ENCODE measurements at regions not wholly inside any gene's neighbourhood (a gene's known extent, or its start where the extent isn't known, plus 50 kb on each side); places are given as distances from the start of the nearest gene placed in this dataset.
"Not testable (repeated sequence)": the region's sequence is repeated elsewhere in the genome, so short reads cannot be mapped to it uniquely, and the experiment has no call there.

DNA sequence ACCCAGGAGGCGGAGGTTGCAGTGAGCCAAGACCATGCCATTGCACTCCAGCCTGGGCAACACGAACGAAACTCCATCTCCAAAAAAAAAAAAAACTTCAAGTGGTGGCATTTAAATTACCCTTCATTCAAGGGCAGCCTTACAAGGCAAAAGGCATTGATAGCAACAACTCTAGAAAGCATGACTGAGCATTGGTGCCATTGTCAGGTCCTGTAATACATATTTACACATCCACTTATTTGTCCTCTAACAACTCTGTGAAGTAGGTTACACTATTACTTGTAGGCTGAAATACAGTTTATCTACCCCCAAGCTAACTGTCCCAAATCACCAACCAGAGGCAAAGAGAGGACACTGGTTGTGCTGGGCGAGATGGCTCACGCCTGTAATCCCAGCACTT is 52.7 kb upstream of the LARP1 start:
- TF ChIP-seq, protein P1, sequence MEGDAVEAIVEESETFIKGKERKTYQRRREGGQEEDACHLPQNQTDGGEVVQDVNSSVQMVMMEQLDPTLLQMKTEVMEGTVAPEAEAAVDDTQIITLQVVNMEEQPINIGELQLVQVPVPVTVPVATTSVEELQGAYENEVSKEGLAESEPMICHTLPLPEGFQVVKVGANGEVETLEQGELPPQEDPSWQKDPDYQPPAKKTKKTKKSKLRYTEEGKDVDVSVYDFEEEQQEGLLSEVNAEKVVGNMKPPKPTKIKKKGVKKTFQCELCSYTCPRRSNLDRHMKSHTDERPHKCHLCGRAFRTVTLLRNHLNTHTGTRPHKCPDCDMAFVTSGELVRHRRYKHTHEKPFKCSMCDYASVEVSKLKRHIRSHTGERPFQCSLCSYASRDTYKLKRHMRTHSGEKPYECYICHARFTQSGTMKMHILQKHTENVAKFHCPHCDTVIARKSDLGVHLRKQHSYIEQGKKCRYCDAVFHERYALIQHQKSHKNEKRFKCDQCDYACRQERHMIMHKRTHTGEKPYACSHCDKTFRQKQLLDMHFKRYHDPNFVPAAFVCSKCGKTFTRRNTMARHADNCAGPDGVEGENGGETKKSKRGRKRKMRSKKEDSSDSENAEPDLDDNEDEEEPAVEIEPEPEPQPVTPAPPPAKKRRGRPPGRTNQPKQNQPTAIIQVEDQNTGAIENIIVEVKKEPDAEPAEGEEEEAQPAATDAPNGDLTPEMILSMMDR (IDR thresholded peaks at IDR 0.05; ENCODE audit: control insufficient read depth, extremely low read depth, insufficient read depth), result no peak
- DNase-seq (ENCODE audit: low read depth), result no peak
- no peak overlapping the region for H3K4me3 ChIP-seq (ENCODE audit: low read depth, low read length)

DNA sequence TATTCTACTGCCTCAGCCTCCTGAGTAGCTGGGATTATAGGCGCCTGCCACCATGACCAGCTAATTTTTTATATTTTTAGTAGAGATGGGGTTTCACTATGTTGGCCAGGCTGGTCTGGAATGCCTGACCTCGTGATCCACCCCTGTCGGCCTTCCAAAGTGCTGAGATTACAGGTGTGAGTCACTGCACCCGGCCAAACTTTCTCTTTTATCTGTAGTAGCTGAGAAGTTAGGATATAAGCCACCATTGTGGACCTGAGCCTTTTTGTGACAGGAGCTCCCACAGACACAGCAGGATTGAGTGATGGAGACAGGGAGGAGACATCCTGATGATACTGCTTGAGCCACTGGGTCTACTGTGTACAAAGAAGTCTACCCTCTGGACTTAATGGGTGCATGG is 53.5 kb upstream of the LARP1 start:
- not testable (repeated sequence) for H3K4me3 ChIP-seq (ENCODE audit: low read depth, low read length); DNase-seq (ENCODE audit: low read depth)

DNA sequence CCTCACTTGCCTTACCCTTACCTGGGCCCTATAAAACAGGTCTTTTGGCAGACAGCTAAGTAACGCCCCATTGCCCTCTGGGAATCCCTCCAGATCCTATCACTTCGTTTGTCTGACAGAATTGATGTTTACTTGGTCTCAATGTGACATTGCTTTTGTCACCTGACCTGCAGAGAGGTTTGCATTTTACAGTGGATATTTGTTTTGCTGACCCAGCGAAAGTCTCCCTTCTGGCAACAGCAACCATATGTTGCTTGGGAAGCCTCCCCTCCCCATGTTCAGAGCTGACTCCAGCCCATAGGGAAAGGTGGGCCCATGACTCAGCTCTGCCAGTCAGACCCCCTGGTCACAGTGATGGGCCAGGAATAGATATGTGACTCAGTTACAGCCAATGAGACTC is 54.0 kb upstream of the LARP1 start:
- peak; percentile 97 for DNase-seq (ENCODE audit: low read depth)
- no peak overlapping the region for H3K4me3 ChIP-seq (ENCODE audit: low read depth, low read length)
- TF ChIP-seq, protein P1 (IDR thresholded peaks at IDR 0.05; ENCODE audit: control insufficient read depth, extremely low read depth, insufficient read depth), result no peak

DNA sequence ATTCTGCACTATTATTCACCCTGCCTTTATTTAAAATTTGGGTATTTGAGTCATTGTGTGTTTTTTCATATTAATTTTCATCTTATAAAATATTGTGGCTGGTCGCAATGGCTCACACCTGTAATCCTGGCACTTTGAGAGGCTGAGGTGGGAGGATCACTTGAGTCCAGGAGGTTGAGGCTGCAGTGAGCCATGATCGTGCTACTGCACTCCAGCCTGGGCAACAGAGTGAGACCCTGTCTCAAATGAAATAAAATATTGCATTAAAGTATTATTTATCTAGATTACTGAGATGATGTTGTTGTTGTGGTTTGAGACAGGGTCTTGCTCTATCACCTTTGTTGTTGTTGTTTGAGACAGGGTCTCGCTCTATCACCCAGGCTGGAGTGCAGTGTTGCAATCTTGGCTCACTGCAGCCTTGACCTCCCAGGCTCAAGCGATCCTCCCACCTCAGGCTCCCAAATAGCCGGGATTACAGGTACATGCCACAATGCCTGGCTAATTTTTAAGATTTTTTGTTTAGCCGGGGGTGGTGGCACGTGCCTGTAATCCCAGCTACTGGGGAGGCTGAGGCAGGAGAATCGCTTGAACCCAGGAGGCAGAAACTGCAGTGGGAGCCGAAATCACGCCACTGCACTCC is 54.8 kb upstream of the LARP1 start:
- H3K4me3 ChIP-seq (ENCODE audit: low read depth, low read length); DNase-seq (ENCODE audit: low read depth): not testable (repeated sequence)

DNA sequence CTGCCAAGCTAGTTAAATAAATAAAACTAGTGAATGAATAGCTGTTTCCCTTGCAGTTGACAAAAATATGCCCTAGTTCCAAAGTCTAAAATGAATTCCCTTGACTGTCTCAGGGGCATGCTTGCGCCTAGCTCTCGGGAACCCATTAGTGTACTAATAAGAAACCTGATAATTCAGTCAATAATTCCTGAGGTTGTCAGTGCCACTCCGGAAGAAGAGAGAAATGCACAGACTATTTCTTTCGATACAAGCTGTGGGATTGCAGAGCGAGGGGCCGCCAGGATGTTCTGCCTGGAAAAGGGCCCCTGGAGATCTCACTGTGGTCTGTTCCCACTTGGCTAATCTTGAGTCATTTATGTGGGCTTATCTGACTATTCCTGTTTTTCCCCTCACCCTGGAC is 56.4 kb upstream of the LARP1 start:
- TF ChIP-seq, protein P1 (IDR thresholded peaks at IDR 0.05; ENCODE audit: control insufficient read depth, extremely low read depth, insufficient read depth), result no peak
- DNase-seq (ENCODE audit: low read depth), result no peak
- H3K4me3 ChIP-seq (ENCODE audit: low read depth, low read length), result no peak overlapping the region

DNA sequence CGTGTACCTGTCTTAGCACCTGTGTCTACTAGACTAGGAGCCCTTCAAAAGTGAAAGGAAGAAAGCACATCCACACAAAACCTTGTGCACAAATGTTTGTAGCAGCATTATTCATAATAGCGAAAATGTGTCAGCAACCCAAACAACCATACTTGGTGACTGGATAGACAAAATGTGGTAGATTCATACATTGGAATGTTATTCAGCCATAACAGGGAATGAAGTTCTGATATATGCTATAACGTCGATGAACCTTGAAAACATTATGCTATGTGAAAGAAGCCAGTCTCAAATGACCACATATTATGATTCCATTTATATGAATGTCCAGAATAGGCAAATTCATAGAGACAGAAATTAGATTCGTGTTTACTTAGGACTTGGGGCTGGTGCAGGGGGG is 57.8 kb upstream of the LARP1 start:
- DNase-seq (ENCODE audit: low read depth), result no peak
- no peak overlapping the region for H3K4me3 ChIP-seq (ENCODE audit: low read depth, low read length)
- TF ChIP-seq, protein P1 (IDR thresholded peaks at IDR 0.05; ENCODE audit: control insufficient read depth, extremely low read depth, insufficient read depth), result no peak

DNA sequence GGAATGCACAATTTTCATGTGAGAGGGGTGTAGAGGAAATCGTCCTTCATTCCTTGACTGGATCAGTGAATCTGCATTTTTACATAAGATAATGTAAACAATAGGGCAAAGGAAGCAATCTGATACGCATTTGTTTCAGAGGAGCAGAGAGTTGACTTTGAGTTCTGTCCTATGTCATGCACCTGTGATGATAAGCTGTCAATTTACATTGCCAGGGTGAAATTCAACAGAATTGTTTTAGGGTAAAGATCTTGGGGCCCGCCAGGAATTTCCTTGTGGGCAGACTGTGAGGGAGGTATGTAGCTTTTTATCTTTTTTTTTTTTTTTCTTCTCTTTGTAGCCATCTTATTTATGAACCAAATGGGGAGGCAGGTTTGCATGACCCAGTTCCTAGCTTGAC is 58.3 kb upstream of the LARP1 start:
- TF ChIP-seq, protein P1 (IDR thresholded peaks at IDR 0.05; ENCODE audit: control insufficient read depth, extremely low read depth, insufficient read depth), result no peak
- no peak for DNase-seq (ENCODE audit: low read depth)
- no peak overlapping the region for H3K4me3 ChIP-seq (ENCODE audit: low read depth, low read length)

DNA sequence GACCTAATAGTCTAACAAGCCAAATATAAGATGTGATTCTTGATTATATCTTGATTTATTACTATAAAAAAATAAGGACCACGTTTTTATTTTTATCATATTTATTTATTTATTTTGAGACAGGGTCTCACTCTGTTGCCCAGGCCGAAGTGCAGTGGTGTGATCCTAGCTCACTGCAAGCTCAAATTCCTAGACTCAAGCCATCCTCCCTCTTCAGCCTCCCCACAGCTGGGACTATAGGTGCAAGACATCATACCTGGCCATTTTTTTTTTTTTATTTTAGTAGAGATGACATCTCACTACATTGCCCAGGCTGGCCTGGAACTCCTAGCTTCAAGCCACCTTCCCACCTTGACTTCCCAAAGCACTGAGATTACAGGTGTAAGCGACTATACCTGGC is 61.0 kb upstream of the LARP1 start:
- TF ChIP-seq, protein P1 (IDR thresholded peaks at IDR 0.05; ENCODE audit: control insufficient read depth, extremely low read depth, insufficient read depth), result no peak
- no peak overlapping the region for H3K4me3 ChIP-seq (ENCODE audit: low read depth, low read length)
- no peak for DNase-seq (ENCODE audit: low read depth)

Measured in LNCaP clone FGC (cell line).